ENCODE measurements at regions not wholly inside any gene's neighbourhood (a gene's known extent, or its start where the extent isn't known, plus 50 kb on each side); places are given as distances from the start of the nearest gene placed in this dataset.
"Not testable (repeated sequence)": the region's sequence is repeated elsewhere in the genome, so short reads cannot be mapped to it uniquely, and the experiment has no call there.

- H3K9ac ChIP-seq (ENCODE audit: low read length), result no peak overlapping the region
- no peak overlapping the region for H3K4me3 ChIP-seq (ENCODE audit: low read length)
- H3K36me3 ChIP-seq (ENCODE audit: control insufficient read depth, insufficient read depth, low read length), result no peaks in the 10 kb centered on the region
- H3K27ac ChIP-seq (ENCODE audit: low read depth, low read length), result no peak overlapping the region
- H3K4me1 ChIP-seq (ENCODE audit: control insufficient read depth, insufficient read depth, low read length), result no peaks in the 10 kb centered on the region
- H3K27me3 ChIP-seq (ENCODE audit: control insufficient read depth, insufficient read depth, low read length), result no peaks in the 10 kb centered on the region
Measured at GRCh38 chr11:37322333-37323194, 724.5 kb upstream of the RAG2 start.

- Histone ChIP-seq H3K27ac (ENCODE audit: low read depth, low read length) (no peak overlapping the region), H3K27me3 (ENCODE audit: control insufficient read depth, insufficient read depth, low read length) (no peaks in the 10 kb centered on the region), H3K9ac (ENCODE audit: low read length) (no peak overlapping the region), H3K36me3 (ENCODE audit: control insufficient read depth, insufficient read depth, low read length) (no peaks in the 10 kb centered on the region), H3K4me1 (ENCODE audit: control insufficient read depth, insufficient read depth, low read length) (no peaks in the 10 kb centered on the region), H3K4me3 (ENCODE audit: low read length) (no peak overlapping the region)
Measured at GRCh38 chr11:37320921-37321320, 722.9 kb upstream of the RAG2 start.

- H3K4me1 ChIP-seq (ENCODE audit: control insufficient read depth, insufficient read depth, low read length), result no peaks in the 10 kb centered on the region
- H3K9ac ChIP-seq (ENCODE audit: low read length), result no peak overlapping the region
- no peaks in the 10 kb centered on the region for H3K27me3 ChIP-seq (ENCODE audit: control insufficient read depth, insufficient read depth, low read length)
- no peak overlapping the region for H3K27ac ChIP-seq (ENCODE audit: low read depth, low read length)
- no peaks in the 10 kb centered on the region for H3K36me3 ChIP-seq (ENCODE audit: control insufficient read depth, insufficient read depth, low read length)
- H3K4me3 ChIP-seq (ENCODE audit: low read length), result no peak overlapping the region
Measured at GRCh38 chr11:37317803-37318202, 719.8 kb upstream of the RAG2 start.

- Histone ChIP-seq H3K27ac (ENCODE audit: low read depth, low read length) (no peak overlapping the region), H3K4me3 (ENCODE audit: low read length) (no peak overlapping the region), H3K4me1 (ENCODE audit: control insufficient read depth, insufficient read depth, low read length) (no peaks in the 10 kb centered on the region), H3K9ac (ENCODE audit: low read length) (no peak overlapping the region), H3K36me3 (ENCODE audit: control insufficient read depth, insufficient read depth, low read length) (no peaks in the 10 kb centered on the region), H3K27me3 (ENCODE audit: control insufficient read depth, insufficient read depth, low read length) (no peaks in the 10 kb centered on the region)
Measured at GRCh38 chr11:37313266-37313665, 715.2 kb upstream of the RAG2 start.

GRCh38 chr11:37306563-37306962, 708.5 kb upstream of the RAG2 start:
- H3K27ac ChIP-seq (ENCODE audit: low read depth, low read length), result no peak overlapping the region
- H3K4me1 ChIP-seq (ENCODE audit: control insufficient read depth, insufficient read depth, low read length), result no peaks in the 10 kb centered on the region
- no peak overlapping the region for H3K9ac ChIP-seq (ENCODE audit: low read length)
- H3K36me3 ChIP-seq (ENCODE audit: control insufficient read depth, insufficient read depth, low read length), result no peaks in the 10 kb centered on the region
- no peak overlapping the region for H3K4me3 ChIP-seq (ENCODE audit: low read length)
- H3K27me3 ChIP-seq (ENCODE audit: control insufficient read depth, insufficient read depth, low read length), result no peaks in the 10 kb centered on the region

GRCh38 chr11:37301405-37301804, 703.4 kb upstream of the RAG2 start:
- H3K4me1 ChIP-seq (ENCODE audit: control insufficient read depth, insufficient read depth, low read length); H3K36me3 ChIP-seq (ENCODE audit: control insufficient read depth, insufficient read depth, low read length); H3K27me3 ChIP-seq (ENCODE audit: control insufficient read depth, insufficient read depth, low read length); H3K9ac ChIP-seq (ENCODE audit: low read length); H3K4me3 ChIP-seq (ENCODE audit: low read length); H3K27ac ChIP-seq (ENCODE audit: low read depth, low read length): not testable (repeated sequence)

- no peaks in the 10 kb centered on the region for H3K27me3 ChIP-seq (ENCODE audit: control insufficient read depth, insufficient read depth, low read length)
- no peak overlapping the region for H3K9ac ChIP-seq (ENCODE audit: low read length)
- no peak overlapping the region for H3K4me3 ChIP-seq (ENCODE audit: low read length)
- no peak overlapping the region for H3K27ac ChIP-seq (ENCODE audit: low read depth, low read length)
- no peaks in the 10 kb centered on the region for H3K36me3 ChIP-seq (ENCODE audit: control insufficient read depth, insufficient read depth, low read length)
- no peaks in the 10 kb centered on the region for H3K4me1 ChIP-seq (ENCODE audit: control insufficient read depth, insufficient read depth, low read length)
Measured at GRCh38 chr11:37298173-37298572, 700.1 kb upstream of the RAG2 start.

- Histone ChIP-seq H3K36me3 (ENCODE audit: control insufficient read depth, insufficient read depth, low read length) (no peaks in the 10 kb centered on the region), H3K27ac (ENCODE audit: low read depth, low read length) (no peak overlapping the region), H3K4me1 (ENCODE audit: control insufficient read depth, insufficient read depth, low read length) (no peaks in the 10 kb centered on the region), H3K27me3 (ENCODE audit: control insufficient read depth, insufficient read depth, low read length) (no peaks in the 10 kb centered on the region), H3K4me3 (ENCODE audit: low read length) (no peak overlapping the region), H3K9ac (ENCODE audit: low read length) (no peak overlapping the region)
Measured at GRCh38 chr11:37286890-37287289, 688.9 kb upstream of the RAG2 start.

- Histone ChIP-seq H3K36me3 (ENCODE audit: control insufficient read depth, insufficient read depth, low read length) (no peaks in the 10 kb centered on the region), H3K4me1 (ENCODE audit: control insufficient read depth, insufficient read depth, low read length) (no peaks in the 10 kb centered on the region), H3K27ac (ENCODE audit: low read depth, low read length) (no peak overlapping the region), H3K27me3 (ENCODE audit: control insufficient read depth, insufficient read depth, low read length) (no peaks in the 10 kb centered on the region), H3K4me3 (ENCODE audit: low read length) (no peak overlapping the region), H3K9ac (ENCODE audit: low read length) (no peak overlapping the region)
Measured at GRCh38 chr11:37282367-37282766, 684.3 kb upstream of the RAG2 start.

- no peaks in the 10 kb centered on the region for H3K4me1 ChIP-seq (ENCODE audit: control insufficient read depth, insufficient read depth, low read length)
- no peak overlapping the region for H3K4me3 ChIP-seq (ENCODE audit: low read length)
- no peak overlapping the region for H3K9ac ChIP-seq (ENCODE audit: low read length)
- H3K36me3 ChIP-seq (ENCODE audit: control insufficient read depth, insufficient read depth, low read length), result no peaks in the 10 kb centered on the region
- H3K27ac ChIP-seq (ENCODE audit: low read depth, low read length), result no peak overlapping the region
- no peaks in the 10 kb centered on the region for H3K27me3 ChIP-seq (ENCODE audit: control insufficient read depth, insufficient read depth, low read length)
Measured at GRCh38 chr11:37280200-37280599, 682.2 kb upstream of the RAG2 start.

- Histone ChIP-seq H3K9ac (ENCODE audit: low read length) (no peak overlapping the region), H3K27ac (ENCODE audit: low read depth, low read length) (no peak overlapping the region), H3K4me3 (ENCODE audit: low read length) (no peak overlapping the region), H3K36me3 (ENCODE audit: control insufficient read depth, insufficient read depth, low read length) (no peaks in the 10 kb centered on the region), H3K4me1 (ENCODE audit: control insufficient read depth, insufficient read depth, low read length) (no peaks in the 10 kb centered on the region), H3K27me3 (ENCODE audit: control insufficient read depth, insufficient read depth, low read length) (no peaks in the 10 kb centered on the region)
Measured at GRCh38 chr11:37277896-37278465, 679.9 kb upstream of the RAG2 start.

- no peak overlapping the region for H3K4me3 ChIP-seq (ENCODE audit: low read length)
- no peak overlapping the region for H3K27ac ChIP-seq (ENCODE audit: low read depth, low read length)
- no peak overlapping the region for H3K9ac ChIP-seq (ENCODE audit: low read length)
- no peaks in the 10 kb centered on the region for H3K4me1 ChIP-seq (ENCODE audit: control insufficient read depth, insufficient read depth, low read length)
- H3K27me3 ChIP-seq (ENCODE audit: control insufficient read depth, insufficient read depth, low read length), result no peaks in the 10 kb centered on the region
- H3K36me3 ChIP-seq (ENCODE audit: control insufficient read depth, insufficient read depth, low read length), result no peaks in the 10 kb centered on the region
Measured at GRCh38 chr11:37264783-37265182, 666.7 kb upstream of the RAG2 start.

GRCh38 chr11:37264060-37264459, 666.0 kb upstream of the RAG2 start:
- Histone ChIP-seq H3K36me3 (ENCODE audit: control insufficient read depth, insufficient read depth, low read length) (no peaks in the 10 kb centered on the region), H3K4me1 (ENCODE audit: control insufficient read depth, insufficient read depth, low read length) (no peaks in the 10 kb centered on the region), H3K4me3 (ENCODE audit: low read length) (no peak overlapping the region), H3K27ac (ENCODE audit: low read depth, low read length) (no peak overlapping the region), H3K27me3 (ENCODE audit: control insufficient read depth, insufficient read depth, low read length) (no peaks in the 10 kb centered on the region), H3K9ac (ENCODE audit: low read length) (no peak overlapping the region)
